Neural cell (in vitro differentiated cells): ENCODE measurements at regions not wholly inside any gene's neighbourhood (a gene's known extent, or its start where the extent isn't known, plus 50 kb on each side); places are given as distances from the start of the nearest gene placed in this dataset.
"Not testable (repeated sequence)": the region's sequence is repeated elsewhere in the genome, so short reads cannot be mapped to it uniquely, and the experiment has no call there.

Source experiments
- H2AFZ ChIP-seq: fragments of 200-600, 300-800 bp; sonication (generic), shearing (Covaris generic); 2 replicates; pipeline ENCODE4 v1.6.0; 2014; ENCODE audit warnings: low read depth, mild to moderate bottlenecking, antibody characterized with exemption, low read length, moderate library complexity
- H3F3A ChIP-seq: fragments of 200-600 bp; shearing (Covaris generic); 2 replicates; pipeline ENCODE4 v1.6.1; 2016; ENCODE audit warnings: mild to moderate bottlenecking, moderate library complexity, mixed read lengths, antibody characterized with exemption, low read length; ENCODE audit not compliant: insufficient read depth, poor library complexity, severe bottlenecking
- H3K27ac ChIP-seq: fragments of 200-600, 300-800 bp; sonication (generic), shearing (Covaris generic); 2 replicates; pipeline ENCODE4 v1.5.1; 2014; ENCODE audit warnings: mild to moderate bottlenecking, low read length, moderate library complexity
- H3K27me3 ChIP-seq: fragments of 300-800, 200-600 bp; sonication (generic), shearing (Covaris generic); 2 replicates; pipeline ENCODE4 v1.6.0; 2014; ENCODE audit warnings: mild to moderate bottlenecking, low read depth, low read length, moderate library complexity; ENCODE audit not compliant: insufficient read depth
- H3K36me3 ChIP-seq: fragments of 300-800, 200-600 bp; sonication (generic), shearing (Covaris generic); 2 replicates; pipeline ENCODE4 v1.5.1; 2014; ENCODE audit warnings: mild to moderate bottlenecking, antibody characterized with exemption, low read length, moderate library complexity; ENCODE audit not compliant: insufficient read depth
- H3K4me2 ChIP-seq: fragments of 300-800, 200-600 bp; sonication (generic), shearing (Covaris generic); 2 replicates; pipeline ENCODE4 v1.6.0; 2014; ENCODE audit warnings: mild to moderate bottlenecking, low read length
- H3K4me3 ChIP-seq: fragments of 300-800, 200-600 bp; sonication (generic), shearing (Covaris generic); 2 replicates; pipeline ENCODE4 v1.5.1; 2014; ENCODE audit warnings: mild to moderate bottlenecking, low read length, moderate library complexity
- H3K79me2 ChIP-seq: fragments of 200-600 bp; shearing (Covaris generic); replicated peaks from 2 replicates; pipeline ENCODE4 v1.6.0; 2014; ENCODE audit warnings: mild to moderate bottlenecking, low read length, moderate library complexity; ENCODE audit not compliant: insufficient read depth
- H3K9ac ChIP-seq: fragments of 300-800, 200-600 bp; sonication (generic), shearing (Covaris generic); 2 replicates; pipeline ENCODE4 v1.6.1; 2016; ENCODE audit warnings: mild to moderate bottlenecking, low read length, mixed read lengths
- H3K9me2 ChIP-seq: fragments of 200-600 bp; shearing (Covaris generic); 2 replicates; pipeline ENCODE4 v1.6.1; 2016; ENCODE audit warnings: mild to moderate bottlenecking, low read length, mixed read lengths; ENCODE audit not compliant: insufficient read depth
- H3K9me3 ChIP-seq: fragments of 200-600, 300-800 bp; sonication (generic), shearing (Covaris generic); 2 replicates; pipeline ENCODE4 v1.6.1; 2016; ENCODE audit warnings: mild to moderate bottlenecking, mixed run types, low read length, moderate library complexity, mixed read lengths
- H4K20me1 ChIP-seq: fragments of 200-600 bp; shearing (Covaris generic); 2 replicates; pipeline ENCODE4 v1.6.1; 2016; ENCODE audit warnings: mild to moderate bottlenecking, mixed run types; ENCODE audit not compliant: insufficient read depth
- EP300 ChIP-seq: fragments of 450-650 bp; conservative IDR thresholded peaks from 2 replicates; pipeline ENCODE4 v1.6.1; 2014; ENCODE audit warnings: antibody characterized with exemption, mild to moderate bottlenecking, moderate library complexity; ENCODE audit not compliant: poor library complexity, severe bottlenecking
- EZH2 ChIP-seq: fragments of 200-600, 300-800 bp; shearing (Covaris generic), sonication (generic); IDR thresholded peaks from 2 replicates; pipeline ENCODE4 v1.6.1; 2014; ENCODE audit warnings: antibody characterized with exemption, low read length, borderline replicate concordance, mild to moderate bottlenecking; ENCODE audit not compliant: insufficient read depth, poor library complexity, severe bottlenecking
- MXI1 ChIP-seq: fragments of 450-650 bp; conservative IDR thresholded peaks from 2 replicates; pipeline ENCODE4 v1.6.1; 2014; ENCODE audit warnings: antibody characterized with exemption, mild to moderate bottlenecking; ENCODE audit not compliant: poor library complexity, severe bottlenecking
- RAD21 ChIP-seq: fragments of 450-650 bp; conservative IDR thresholded peaks from 2 replicates; pipeline ENCODE4 v1.6.1; 2014; ENCODE audit warnings: antibody characterized with exemption, mild to moderate bottlenecking, moderate library complexity
- TAF1 ChIP-seq: IDR thresholded peaks from 2 replicates; pipeline ENCODE4 v1.6.1; 2012; ENCODE audit warnings: low read depth
- TF ChIP-seq, protein P1 (sequence below): IDR thresholded peaks from 2 replicates; pipeline ENCODE4 v1.6.1; 2012; ENCODE audit warnings: borderline replicate concordance

DNA sequence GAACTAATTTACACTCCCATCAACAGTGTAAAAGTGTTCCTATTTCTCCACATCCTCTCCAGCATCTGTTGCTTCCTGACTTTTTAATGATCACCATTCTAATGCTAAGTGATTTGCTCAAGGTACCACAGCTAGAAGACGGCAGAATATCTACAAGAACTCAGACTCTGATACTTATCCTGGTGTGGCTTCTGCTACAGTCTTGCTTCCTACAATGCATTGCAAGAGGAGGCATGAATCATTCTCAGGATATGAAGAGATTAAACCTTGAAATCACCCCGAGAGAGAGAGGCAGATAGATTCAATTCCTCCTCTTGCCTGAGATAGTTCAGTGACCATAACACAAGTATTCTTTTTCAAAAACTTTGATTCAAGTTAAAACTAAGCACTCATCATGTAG is 306.4 kb downstream of the TBC1D4 start:
- H3F3A ChIP-seq: no peaks in the 10 kb centered on the region

DNA sequence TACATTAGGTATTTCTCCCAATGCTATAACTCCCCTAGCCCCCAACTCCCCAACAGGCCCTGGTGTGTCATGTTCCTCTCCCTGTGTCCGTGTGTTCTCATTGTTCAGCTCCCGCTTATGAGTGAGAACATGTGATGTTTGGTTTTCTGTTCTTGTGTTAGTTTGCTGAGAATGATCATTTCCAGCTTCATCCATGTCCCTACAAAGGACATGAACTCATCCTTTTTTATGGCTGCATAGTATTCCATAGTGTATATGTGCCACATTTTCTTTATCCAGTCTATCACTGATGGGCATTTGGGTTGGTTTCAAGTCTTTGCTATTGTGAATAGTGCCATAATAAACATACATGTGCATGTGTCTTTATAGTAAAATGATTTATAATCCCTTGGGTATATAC is 306.9 kb downstream of the TBC1D4 start:
- H4K20me1 ChIP-seq, H3K27me3 ChIP-seq, H3K9ac ChIP-seq, H3K79me2 ChIP-seq, H3K9me3 ChIP-seq, H3K4me2 ChIP-seq, H3K27ac ChIP-seq, H3K9me2 ChIP-seq, H3K36me3 ChIP-seq, H3K4me3 ChIP-seq, H2AFZ ChIP-seq, H3F3A ChIP-seq: not testable (repeated sequence)

More for the DNA sequence above, 306.4 kb downstream of the TBC1D4 start:
- Histone ChIP-seq H3K4me3 (no peak overlapping the region), H3K9me2 (no peaks in the 10 kb centered on the region), H3K9ac (no peak overlapping the region), H2AFZ (no peak overlapping the region), H3K4me2 (no peak overlapping the region), H3K36me3 (no peaks in the 10 kb centered on the region), H3K27ac (no peak overlapping the region), H3K79me2 (no peaks in the 10 kb centered on the region), H4K20me1 (no peaks in the 10 kb centered on the region), H3K9me3 (no peaks in the 10 kb centered on the region), H3K27me3 (no peaks in the 10 kb centered on the region)
- TF ChIP-seq MXI1 (no peak), RAD21 (no peak)
- TF ChIP-seq, protein P1, sequence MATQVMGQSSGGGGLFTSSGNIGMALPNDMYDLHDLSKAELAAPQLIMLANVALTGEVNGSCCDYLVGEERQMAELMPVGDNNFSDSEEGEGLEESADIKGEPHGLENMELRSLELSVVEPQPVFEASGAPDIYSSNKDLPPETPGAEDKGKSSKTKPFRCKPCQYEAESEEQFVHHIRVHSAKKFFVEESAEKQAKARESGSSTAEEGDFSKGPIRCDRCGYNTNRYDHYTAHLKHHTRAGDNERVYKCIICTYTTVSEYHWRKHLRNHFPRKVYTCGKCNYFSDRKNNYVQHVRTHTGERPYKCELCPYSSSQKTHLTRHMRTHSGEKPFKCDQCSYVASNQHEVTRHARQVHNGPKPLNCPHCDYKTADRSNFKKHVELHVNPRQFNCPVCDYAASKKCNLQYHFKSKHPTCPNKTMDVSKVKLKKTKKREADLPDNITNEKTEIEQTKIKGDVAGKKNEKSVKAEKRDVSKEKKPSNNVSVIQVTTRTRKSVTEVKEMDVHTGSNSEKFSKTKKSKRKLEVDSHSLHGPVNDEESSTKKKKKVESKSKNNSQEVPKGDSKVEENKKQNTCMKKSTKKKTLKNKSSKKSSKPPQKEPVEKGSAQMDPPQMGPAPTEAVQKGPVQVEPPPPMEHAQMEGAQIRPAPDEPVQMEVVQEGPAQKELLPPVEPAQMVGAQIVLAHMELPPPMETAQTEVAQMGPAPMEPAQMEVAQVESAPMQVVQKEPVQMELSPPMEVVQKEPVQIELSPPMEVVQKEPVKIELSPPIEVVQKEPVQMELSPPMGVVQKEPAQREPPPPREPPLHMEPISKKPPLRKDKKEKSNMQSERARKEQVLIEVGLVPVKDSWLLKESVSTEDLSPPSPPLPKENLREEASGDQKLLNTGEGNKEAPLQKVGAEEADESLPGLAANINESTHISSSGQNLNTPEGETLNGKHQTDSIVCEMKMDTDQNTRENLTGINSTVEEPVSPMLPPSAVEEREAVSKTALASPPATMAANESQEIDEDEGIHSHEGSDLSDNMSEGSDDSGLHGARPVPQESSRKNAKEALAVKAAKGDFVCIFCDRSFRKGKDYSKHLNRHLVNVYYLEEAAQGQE: no peak

- Histone ChIP-seq H3K9me3 (no peaks in the 10 kb centered on the region), H4K20me1 (no peaks in the 10 kb centered on the region), H3K36me3 (no peaks in the 10 kb centered on the region), H3K27me3 (no peaks in the 10 kb centered on the region), H3K27ac (no peak overlapping the region), H2AFZ (no peak overlapping the region), H3F3A (no peaks in the 10 kb centered on the region), H3K4me2 (no peak overlapping the region), H3K4me3 (no peak overlapping the region), H3K9me2 (no peaks in the 10 kb centered on the region), H3K79me2 (no peaks in the 10 kb centered on the region), H3K9ac (no peak overlapping the region)
- TF ChIP-seq TAF1: no peak
- no peak for TF ChIP-seq EZH2
- TF ChIP-seq, protein P1: no peak
- no peak for TF ChIP-seq EP300
Measured at GRCh38 chr13:75174481-75174880, 307.5 kb downstream of the TBC1D4 start.
